ENCODE measurements at regions not wholly inside any gene's neighbourhood (a gene's known extent, or its start where the extent isn't known, plus 50 kb on each side); places are given as distances from the start of the nearest gene placed in this dataset.

DNA sequence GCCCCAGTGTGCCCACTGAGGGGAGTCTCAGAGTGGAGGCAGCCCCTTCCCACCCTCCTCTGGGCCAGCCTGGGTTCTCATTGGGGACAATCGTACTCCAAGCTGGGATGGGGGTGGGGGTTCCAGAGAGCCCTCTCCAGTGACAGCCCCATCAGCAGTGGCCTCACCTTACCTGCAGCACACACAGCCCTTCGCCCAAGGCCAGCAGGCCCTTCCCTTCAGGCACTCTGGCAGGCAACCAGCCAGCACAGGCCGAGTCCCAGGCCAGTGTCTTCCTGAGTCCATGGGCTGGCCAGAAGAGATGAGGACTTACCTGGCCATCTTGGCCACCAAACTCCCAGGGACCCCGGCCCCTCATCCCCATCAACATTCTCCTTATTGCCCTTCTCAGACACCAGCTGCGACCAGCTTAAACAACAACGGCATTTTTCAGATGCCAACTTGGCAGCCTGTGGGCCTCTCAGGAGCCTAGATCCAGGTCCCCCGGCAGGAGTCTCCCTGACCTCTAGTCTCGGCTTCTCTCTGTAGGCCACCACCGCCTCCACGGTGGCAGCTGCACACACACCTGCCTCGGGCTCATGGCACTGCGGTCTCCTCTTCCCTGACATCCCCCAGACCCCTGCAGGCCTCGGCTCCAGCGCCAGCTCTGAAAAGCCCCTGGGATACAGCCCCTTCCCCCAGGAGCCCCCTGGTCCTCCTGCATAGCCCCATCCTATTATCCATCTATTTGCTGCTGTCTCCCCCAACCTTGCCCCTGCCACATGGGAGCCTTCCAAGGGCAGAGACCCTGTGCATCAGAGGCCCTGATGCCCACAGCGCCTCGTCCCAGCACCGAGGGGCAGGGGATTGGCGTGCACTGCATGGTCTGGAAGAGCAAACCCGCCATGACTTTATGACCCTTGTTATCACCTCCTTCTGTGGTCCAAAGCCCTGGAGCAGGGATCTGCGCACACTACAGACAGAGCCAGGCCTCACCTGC lies 111.2 kb upstream of the FGF3 start:
- no peak overlapping the region for H3K4me3 ChIP-seq (ENCODE audit: low read depth, low read length)

DNA sequence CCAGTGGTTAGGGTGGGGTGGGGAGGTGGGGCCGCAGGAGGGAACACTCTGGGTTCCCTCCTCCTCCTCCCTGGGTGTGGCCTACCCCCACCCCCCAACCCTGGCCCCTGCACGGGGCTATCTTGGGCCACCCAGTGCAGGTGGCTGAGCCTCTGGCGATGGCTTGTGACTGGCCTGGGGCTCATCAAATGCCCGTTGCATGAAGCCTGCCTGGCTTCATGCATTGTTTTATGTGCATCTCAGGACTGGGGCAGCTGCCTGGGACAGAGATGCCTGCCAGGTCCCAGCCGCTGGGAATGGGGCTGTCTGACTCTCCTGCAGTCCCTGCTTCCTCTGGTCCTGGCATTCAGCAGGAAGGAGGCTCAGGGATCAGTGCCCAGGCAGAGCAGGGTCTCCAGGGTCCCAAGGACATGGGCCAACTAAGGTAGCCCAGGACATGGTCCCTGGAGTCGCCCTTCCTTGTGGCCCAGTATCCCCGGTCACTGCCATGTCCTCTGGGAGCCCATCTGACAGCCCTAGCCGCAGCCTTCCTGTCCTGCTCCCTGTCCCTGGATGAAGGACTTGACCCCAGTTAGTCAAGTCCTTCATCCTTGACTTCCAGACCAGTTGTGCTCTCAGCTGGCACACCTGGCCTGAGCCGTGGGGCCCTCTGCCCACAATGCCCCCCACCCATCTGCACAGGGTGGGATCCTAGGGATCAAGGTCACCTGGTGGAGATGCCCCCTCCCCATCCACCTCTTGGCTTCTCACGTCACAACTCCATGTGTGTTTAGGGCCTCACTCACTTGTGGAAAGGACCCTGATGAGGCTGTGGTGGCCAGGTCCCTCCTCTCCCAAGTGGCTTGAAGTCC lies 112.1 kb upstream of the FGF3 start:
- no peak overlapping the region for H3K4me3 ChIP-seq (ENCODE audit: low read depth, low read length)

DNA sequence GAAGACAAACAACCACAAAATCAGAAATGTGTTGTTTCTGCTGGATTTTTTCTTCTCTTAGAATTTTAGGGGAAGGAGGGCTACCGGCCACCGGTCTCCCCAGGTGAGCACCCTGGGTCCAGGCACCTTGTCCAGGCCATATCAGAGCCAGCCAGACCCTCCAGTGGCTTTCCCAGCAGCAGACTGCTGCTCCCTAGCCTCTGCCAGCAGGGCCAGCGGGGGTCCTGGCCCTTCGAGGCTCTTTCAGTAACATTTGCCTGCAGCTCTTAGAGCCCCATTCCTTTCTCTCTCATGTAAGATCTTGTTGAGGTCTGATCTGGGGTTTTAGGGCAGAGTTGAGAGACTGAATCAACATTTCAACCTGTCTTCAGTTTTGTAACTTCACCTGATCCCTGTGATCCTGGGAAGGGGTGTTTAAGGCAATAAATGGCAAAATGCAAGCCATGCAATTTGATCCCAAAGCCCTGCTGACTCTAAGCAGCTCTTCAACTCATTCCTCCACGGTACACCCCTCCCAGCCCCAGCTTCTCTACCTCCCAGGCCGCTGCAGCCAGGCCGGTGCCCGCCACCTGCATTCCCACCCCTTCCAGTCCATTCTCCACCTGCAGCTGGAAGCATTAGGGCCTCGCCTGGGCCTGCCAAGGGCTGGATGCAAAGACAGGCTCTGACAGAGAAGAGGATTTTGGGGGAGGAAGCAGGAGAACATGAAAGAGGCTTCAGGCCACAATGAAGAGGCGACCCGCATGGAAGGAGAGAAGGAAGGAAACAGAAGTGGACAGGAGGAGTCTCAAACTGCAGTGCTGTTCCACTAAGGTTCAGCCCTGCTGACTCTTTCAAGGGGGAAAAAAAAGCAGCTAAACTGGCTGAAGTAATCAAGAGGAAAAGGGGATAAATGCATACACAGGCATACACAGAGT lies 113.0 kb upstream of the FGF3 start:
- no peak overlapping the region for H3K4me3 ChIP-seq (ENCODE audit: low read depth, low read length)

DNA sequence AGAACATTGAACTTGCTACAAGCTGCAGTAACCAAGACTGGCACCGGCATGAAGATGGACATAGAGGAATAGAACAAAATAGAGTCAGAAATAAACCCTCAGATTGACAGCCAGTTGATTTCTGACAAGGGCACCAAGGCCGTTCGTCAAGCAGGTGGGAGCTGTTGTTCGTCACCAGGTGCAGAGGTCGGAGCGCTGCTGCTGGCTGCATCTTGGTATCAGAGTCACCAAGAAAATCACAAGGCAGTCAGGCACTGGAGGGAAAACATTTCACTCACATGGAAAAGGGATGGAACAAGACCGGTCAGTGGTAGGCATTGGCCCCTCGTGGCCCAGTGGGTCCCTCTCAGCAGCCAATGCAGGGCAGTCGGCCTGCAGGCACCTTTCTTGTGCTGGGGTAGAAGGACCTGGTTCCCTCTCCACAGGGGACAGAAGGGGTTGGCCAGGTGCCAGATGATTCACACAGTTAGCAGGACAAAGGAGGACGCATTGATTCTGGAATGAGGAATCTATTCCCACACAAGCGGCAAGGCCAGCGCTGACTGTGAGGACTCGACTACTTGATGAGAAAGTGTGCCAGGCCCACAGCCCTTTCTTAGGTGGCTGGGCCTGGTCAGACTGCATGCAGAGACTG lies 115.8 kb upstream of the FGF3 start:
- H3K4me3 ChIP-seq (ENCODE audit: low read depth, low read length), result no peak overlapping the region

DNA sequence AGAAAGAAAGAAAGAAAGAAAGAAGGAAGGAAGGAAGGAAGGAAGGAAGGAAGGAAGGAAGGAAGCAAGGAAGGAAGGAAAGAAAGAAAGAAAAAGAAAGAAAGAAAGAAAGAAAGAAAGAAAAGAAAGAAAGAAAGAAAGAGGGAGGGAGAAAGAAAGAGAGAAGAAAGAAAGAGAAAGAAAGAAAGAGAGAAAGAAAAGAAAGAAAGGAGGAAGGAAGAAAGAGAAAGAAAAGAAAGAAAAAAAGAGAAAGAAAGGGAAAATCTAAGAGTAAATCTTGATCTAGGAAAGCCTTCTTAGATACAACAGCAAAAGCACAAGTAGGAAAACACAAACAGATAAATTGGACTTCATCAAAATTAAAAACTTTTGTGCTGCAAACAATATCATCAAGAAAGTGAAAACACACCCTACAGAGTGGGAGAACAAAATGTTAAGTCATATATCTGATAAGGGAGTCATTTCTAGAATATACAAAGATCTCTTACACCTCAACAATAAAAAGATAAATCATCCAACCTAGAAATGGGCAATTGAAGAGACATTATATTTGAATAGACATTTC lies 116.8 kb upstream of the FGF3 start:
- H3K4me3 ChIP-seq (ENCODE audit: low read depth, low read length), result no peak overlapping the region

DNA sequence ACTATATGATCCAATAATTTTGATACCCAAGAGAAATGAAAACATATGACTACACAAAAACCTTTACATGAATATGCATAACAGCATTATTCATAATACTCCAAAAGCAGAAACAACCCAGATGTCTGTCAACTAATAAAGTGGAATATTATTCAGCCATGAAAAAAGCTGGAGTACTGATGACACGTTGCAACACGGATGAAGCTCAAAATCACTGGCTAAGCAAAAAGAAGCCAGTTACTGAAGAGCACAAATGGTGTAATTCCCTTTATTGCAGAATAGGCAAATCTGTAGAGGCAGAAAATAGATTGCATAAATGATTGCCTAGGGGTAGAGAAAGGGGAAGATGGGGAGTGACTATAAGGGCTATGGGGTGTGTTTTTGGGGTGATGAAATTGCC lies 117.6 kb upstream of the FGF3 start:
- no peak overlapping the region for H3K4me3 ChIP-seq (ENCODE audit: low read depth, low read length)

DNA sequence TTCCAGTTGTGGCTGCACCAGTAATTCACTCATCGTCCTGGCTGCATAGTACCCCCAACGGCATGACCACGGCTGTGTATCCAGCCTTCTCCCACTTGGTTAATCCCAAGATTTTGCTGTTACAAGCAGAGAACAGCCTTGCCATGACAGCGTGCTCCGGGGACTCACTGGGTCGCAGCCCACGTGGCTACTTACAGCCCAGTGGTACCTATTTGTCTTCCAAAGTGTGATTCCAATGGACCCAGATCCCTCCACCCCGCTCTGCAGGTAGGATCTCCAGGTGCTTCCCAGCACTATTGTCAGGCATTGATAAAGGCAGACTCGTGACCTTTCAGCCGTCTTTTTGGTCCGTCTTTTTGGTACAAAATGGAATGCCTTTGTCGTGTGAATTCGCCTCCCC lies 119.0 kb upstream of the FGF3 start:
- H3K4me3 ChIP-seq (ENCODE audit: low read depth, low read length), result no peak overlapping the region

DNA sequence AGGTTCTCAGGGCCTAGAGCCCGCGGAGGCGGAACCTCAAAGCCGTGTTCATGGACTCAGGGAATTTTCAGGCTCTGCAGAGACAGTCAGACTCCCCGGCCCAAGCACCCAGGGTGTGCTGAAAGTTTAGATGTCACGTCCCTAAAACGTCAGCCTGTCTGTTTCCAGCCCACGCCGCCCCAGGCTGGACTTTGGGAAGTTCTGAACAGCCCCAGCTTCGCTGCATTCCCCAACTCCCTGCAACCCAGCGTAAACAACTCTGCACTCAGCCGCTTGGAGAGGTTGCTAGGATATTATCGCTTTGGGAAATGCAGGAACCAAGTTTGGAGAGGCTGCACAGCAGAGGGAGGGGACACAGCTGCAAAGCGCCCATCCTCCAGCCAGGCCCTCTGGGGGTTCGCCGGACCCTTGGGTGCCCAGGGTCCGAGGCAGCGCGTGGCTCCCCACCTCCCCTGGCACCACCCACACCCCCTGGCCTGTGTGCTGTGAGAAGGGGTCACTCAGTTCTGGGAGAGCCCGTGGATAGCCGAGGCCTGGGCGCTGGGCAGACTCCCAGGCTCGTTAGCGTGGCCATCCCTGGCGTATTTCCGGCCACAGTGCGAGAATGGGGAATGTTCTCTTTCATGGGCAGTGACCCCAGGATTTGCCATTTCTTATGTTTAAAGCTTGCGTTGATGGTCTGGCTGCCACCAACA lies 120.5 kb upstream of the FGF3 start:
- H3K4me3 ChIP-seq (ENCODE audit: low read depth, low read length), result no peak overlapping the region

DNA sequence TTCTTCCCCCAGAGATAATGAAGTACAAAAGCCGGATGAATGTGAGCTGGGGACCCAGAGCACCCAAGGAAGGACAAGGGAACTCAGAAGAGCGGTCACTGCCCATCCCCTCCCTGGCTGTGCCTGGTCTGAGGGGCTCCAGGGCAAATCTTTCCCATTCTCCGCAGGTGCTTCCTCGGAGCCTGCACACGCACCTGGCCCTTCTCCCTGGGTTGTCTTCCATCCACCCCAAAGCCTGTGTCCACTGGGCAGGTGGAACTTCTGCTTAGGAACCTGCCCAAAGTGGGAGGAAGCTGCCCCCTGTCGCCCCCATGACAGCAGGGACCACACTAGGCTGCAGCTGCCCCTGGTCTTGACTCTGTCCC lies 121.0 kb upstream of the FGF3 start:
- no peak overlapping the region for H3K4me3 ChIP-seq (ENCODE audit: low read depth, low read length)

DNA sequence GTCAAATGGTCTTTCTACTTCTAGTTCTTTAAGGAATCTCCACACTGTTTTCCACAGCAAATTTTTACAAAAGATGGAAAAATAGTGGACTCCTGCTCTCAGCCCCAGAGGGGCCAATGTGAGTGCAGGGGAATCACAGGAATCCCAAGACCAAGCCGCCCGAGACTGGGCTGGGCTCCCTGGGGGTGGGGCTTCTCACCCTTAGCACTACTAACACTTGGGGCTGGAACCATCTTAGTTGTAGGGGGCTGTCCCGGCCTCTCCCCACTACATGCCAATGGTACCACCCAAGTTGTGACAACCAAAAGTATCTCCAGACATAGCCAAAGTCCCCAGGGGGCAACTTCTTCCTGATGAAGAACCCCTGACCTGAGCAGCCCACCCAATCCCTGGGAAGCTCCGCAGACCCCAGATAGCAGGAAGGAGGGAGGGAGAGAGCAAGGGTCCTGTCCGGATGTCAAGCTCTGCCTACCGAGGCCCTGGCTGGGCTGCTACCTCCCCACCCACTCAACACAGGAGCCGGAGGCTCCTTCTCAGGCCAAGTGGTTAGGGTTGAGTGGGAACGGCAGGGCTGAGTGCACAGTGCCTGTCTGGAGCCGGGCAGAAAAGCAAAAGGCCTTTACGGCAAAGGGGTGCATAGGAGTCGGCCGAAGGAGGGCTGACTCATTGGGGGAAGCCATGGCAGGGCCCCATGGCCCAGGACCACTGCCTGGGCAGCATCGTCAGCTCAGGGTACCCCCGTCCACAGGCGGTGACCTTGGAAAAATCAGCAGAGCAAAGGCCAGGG lies 122.5 kb upstream of the FGF3 start:
- H3K4me3 ChIP-seq (ENCODE audit: low read depth, low read length), result no peak overlapping the region

DNA sequence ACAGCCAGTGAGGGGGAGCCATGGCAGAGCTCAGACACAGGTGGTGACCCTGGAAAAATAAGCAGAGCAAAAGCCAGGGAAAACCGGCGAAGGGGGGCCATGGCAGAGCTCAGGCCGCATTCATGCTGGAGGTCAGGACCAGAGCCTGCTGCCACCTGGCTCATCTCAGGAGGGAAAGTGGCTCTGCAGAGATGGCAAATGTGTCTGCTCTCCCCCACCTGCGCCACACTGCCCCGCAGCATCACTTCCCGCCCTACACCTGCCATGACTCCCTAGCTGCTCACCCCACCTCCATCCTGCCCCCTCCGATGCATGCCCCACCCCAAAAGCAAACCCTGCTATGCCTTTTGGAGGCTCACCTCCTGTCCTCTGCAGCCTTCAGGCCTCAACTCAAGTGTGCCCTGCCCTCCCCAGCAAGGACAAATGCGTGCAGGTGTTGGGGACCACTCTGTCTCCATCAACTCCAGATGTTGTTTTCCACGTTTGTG lies 123.2 kb upstream of the FGF3 start:
- no peak overlapping the region for H3K4me3 ChIP-seq (ENCODE audit: low read depth, low read length)

DNA sequence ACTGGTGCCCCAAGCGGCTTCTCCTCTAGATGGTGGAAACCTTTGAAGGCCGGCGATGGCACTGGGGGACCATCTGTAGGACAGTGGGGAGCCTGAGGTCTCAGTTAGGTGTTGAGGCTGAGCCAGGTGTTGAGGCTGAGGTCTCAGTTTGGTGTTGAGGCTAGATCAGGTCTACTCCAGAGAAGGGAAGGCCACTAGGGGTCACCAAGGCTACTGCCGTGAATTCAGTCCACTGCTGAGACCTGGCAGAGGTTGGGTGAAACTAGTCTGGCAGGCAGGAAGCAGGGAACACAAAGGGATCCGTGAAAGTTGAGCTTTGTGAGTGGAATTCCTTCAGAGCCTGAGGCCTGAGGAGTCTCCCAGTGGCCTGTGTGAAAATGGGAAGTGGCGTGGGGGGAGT lies 123.8 kb upstream of the FGF3 start:
- H3K4me3 ChIP-seq (ENCODE audit: low read depth, low read length), result no peak overlapping the region

DNA sequence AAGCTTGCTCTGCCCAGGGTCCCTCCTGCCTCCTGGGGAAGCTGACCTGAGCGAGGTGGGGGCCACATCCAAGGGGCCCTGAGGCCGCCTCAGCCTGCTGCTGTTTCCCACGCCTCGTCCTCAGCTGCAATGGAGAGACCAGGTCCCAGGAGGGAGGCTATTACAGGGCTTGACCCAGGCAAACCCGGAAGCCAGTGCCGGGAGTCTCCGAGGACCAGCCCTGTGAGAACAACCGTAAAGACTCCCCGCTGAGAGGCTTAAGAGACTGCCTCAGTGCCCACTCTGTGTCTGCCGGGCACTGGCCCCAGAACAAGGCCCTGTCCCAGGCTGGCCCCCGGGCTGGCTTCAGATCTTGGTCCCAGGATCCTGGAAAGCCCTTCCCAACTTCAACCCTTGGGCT lies 124.3 kb upstream of the FGF3 start:
- H3K4me3 ChIP-seq (ENCODE audit: low read depth, low read length), result no peak overlapping the region

DNA sequence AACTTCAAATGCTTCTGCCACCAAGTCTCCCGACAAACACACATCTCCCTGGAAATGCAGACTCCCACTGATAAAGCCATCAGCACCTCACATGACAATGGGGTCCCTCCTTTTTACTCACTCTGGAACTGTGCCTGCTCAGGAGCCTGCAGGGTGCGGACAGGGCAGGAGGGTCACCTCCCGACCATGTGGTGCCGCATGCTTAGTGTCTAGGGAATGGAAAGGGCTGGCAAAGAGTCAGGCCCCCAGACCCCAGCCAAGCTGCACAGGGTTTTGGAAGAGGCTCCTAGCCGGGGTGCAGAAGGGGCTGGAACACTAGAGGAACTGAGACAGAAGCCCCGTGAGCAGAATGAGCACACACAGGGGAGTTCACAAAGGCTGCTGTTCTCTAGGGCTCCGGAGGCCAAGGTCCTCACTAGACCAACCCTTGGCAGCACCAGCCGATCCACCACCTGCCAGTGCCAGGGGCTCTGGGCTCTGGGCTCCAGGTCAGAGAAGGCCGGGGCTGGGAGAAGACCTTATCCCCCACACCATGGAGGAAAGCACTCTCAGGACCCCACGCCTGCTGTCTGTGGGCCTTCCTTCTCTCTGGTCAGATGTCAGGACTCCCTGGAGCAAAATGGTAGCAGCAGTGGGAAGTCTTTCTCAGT lies 125.1 kb upstream of the FGF3 start:
- no peak overlapping the region for H3K4me3 ChIP-seq (ENCODE audit: low read depth, low read length)

DNA sequence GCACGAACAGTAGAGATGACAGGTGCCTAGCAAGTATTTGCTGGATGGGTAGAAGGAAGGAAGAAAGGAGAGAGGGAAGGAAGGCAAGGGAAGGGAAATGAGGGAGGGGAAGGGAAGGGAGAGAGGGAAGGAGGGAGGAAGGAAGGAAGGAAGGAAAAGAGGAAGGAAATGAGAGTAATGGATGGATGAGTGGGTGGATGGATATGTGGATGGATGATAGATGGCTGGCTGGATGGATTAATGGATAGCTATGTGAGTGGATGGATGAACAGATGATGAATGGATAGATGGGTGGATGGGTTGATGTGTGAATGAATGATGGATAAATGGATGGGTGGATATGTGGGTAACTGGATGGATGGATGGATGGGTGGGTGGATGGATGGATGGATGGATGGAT lies 125.9 kb upstream of the FGF3 start:
- no peak overlapping the region for H3K4me3 ChIP-seq (ENCODE audit: low read depth, low read length)

DNA sequence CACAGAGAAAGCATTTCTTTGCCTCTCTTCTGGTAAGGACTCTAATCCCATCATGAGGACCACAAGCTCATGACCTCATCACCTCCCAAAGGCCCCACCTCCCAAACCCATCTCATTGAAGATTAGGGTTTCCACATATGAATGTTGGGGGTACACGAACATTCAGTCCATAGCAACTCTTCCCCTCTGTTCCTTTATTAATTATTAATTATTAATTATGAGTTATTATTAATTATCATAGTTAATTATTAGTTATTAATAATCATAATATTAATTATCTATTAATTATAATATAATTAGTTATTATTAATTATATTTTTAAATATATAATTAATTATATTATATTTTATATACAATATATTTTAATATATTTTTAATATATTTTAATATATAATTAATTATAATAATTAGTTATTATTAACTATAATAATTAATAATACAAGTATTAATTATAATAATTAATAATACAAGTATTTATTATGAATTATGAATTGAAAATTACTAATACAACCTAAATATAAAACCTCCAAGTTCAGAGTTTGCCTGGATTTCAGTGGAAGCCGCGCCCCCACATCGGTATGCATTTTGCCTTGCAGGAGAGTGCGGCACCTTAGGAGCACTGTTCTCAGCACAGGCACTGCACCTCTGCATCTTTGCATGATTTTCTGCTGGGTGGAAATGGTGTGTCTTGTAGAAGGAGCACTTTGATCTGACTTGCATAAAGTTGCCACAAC lies 128.0 kb upstream of the FGF3 start:
- no peak overlapping the region for H3K4me3 ChIP-seq (ENCODE audit: low read depth, low read length)

DNA sequence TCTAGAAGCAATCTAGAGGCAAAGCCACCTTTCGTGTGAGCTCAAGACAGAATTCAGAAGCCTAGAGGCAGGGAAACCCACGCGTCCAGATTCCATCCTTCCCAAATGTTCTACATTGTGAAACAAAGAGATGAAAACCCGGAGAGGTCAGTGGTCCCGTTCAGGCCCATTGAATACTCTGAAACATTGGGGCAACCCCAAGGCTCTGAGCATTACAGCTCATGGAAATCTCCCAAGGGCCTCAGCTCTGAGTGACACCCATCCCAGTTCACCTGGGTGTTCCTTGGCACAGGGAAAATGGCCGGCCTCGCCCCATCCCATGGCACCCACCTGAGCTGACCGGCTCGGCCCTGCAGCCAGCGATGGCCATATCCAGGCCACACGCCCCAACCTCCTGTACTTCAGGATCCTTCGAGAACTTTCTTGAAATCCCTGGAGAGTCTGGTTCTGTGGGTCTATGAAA lies 128.6 kb upstream of the FGF3 start:
- no peak overlapping the region for H3K4me3 ChIP-seq (ENCODE audit: low read depth, low read length)

Measured in iPS-11a (cell line).